H7 (cell line): ENCODE measurements at regions not wholly inside any gene's neighbourhood (a gene's known extent, or its start where the extent isn't known, plus 50 kb on each side); places are given as distances from the start of the nearest gene placed in this dataset.

Experiments used
- DNase-seq: peaks from one replicate; pipeline ENCODE4 v3.0.0; 2012
- H3K27me3 ChIP-seq: 2 replicates; pipeline ENCODE4 v1.6.0; 2011; ENCODE audit warnings: mild to moderate bottlenecking, low read length; ENCODE audit not compliant: control insufficient read depth, insufficient read depth
- H3K36me3 ChIP-seq: replicated peaks from 2 replicates; pipeline ENCODE4 v1.5.1; 2011; ENCODE audit warnings: low read length; ENCODE audit not compliant: control insufficient read depth, insufficient read depth
- H3K4me3 ChIP-seq: 2 replicates; pipeline ENCODE4 v1.5.1; 2011; ENCODE audit warnings: low read depth, mild to moderate bottlenecking, control low read depth, low read length, moderate library complexity; ENCODE audit not compliant: insufficient read depth

- Histone ChIP-seq H3K4me3 (no peak overlapping the region), H3K36me3 (no peaks in the 10 kb centered on the region), H3K27me3 (no peaks in the 10 kb centered on the region)
- no peak for DNase-seq
Measured at GRCh38 chr5:33346534-33346933, 94.2 kb upstream of the TARS1 start.

- no peaks in the 10 kb centered on the region for H3K27me3 ChIP-seq
- H3K36me3 ChIP-seq: no peaks in the 10 kb centered on the region
- no peak overlapping the region for H3K4me3 ChIP-seq
- DNase-seq: no peak
Measured at GRCh38 chr5:33361781-33362180, 79.0 kb upstream of the TARS1 start.

- Histone ChIP-seq H3K4me3 (no peak overlapping the region), H3K27me3 (no peaks in the 10 kb centered on the region), H3K36me3 (no peaks in the 10 kb centered on the region)
- DNase-seq: no peak
Measured at GRCh38 chr5:33362915-33363314, 77.8 kb upstream of the TARS1 start.

- DNase-seq: no peak
- Histone ChIP-seq H3K36me3 (no peaks in the 10 kb centered on the region), H3K27me3 (no peaks in the 10 kb centered on the region), H3K4me3 (no peak overlapping the region)
Measured at GRCh38 chr5:33363537-33363936, 77.2 kb upstream of the TARS1 start.

GRCh38 chr5:33364406-33364805, 76.4 kb upstream of the TARS1 start:
- no peak for DNase-seq
- H3K36me3 ChIP-seq: no peaks in the 10 kb centered on the region

GRCh38 chr5:33367416-33367815, 73.3 kb upstream of the TARS1 start:
- Histone ChIP-seq H3K4me3 (no peak overlapping the region), H3K36me3 (no peaks in the 10 kb centered on the region), H3K27me3 (no peaks in the 10 kb centered on the region)
- DNase-seq: no peak

More at GRCh38 chr5:33364406-33364805, 76.4 kb upstream of the TARS1 start:
- Histone ChIP-seq H3K27me3 (no peaks in the 10 kb centered on the region), H3K4me3 (no peak overlapping the region)

- DNase-seq: no peak
- Histone ChIP-seq H3K27me3 (no peaks in the 10 kb centered on the region), H3K4me3 (no peak overlapping the region), H3K36me3 (no peaks in the 10 kb centered on the region)
Measured at GRCh38 chr5:33369485-33370465, 71.0 kb upstream of the TARS1 start.

GRCh38 chr5:33370466-33370859, 70.3 kb upstream of the TARS1 start:
- Histone ChIP-seq H3K4me3 (no peak overlapping the region), H3K27me3 (no peaks in the 10 kb centered on the region), H3K36me3 (no peaks in the 10 kb centered on the region)
- DNase-seq: no peak

GRCh38 chr5:33371660-33372059, 69.1 kb upstream of the TARS1 start:
- no peaks in the 10 kb centered on the region for H3K27me3 ChIP-seq
- no peak overlapping the region for H3K4me3 ChIP-seq
- no peak for DNase-seq
- H3K36me3 ChIP-seq: no peaks in the 10 kb centered on the region

GRCh38 chr5:33372721-33373472, 67.9 kb upstream of the TARS1 start:
- Histone ChIP-seq H3K27me3 (no peaks in the 10 kb centered on the region), H3K36me3 (no peaks in the 10 kb centered on the region), H3K4me3 (no peak overlapping the region)
- DNase-seq: no peak

- no peak for DNase-seq
- Histone ChIP-seq H3K27me3 (no peaks in the 10 kb centered on the region), H3K4me3 (no peak overlapping the region), H3K36me3 (no peaks in the 10 kb centered on the region)
Measured at GRCh38 chr5:33375900-33376299, 64.9 kb upstream of the TARS1 start.

GRCh38 chr5:33379757-33380156, 61.0 kb upstream of the TARS1 start:
- Histone ChIP-seq H3K4me3 (no peak overlapping the region), H3K27me3 (no peaks in the 10 kb centered on the region), H3K36me3 (no peaks in the 10 kb centered on the region)
- peak; percentile 42 for DNase-seq

- no peak for DNase-seq
- no peak overlapping the region for H3K4me3 ChIP-seq
- no peaks in the 10 kb centered on the region for H3K27me3 ChIP-seq
- no peaks in the 10 kb centered on the region for H3K36me3 ChIP-seq
Measured at GRCh38 chr5:33381243-33381642, 59.5 kb upstream of the TARS1 start.
